DOHH2 (cell line): ENCODE measurements at regions not wholly inside any gene's neighbourhood (a gene's known extent, or its start where the extent isn't known, plus 50 kb on each side); places are given as distances from the start of the nearest gene placed in this dataset.

Experiments
- H3F3A ChIP-seq: fragments of 200-600 bp; sonication (generic), shearing (Covaris generic); 2 replicates; pipeline ENCODE4 v1.6.0; 2016; ENCODE audit warnings: antibody characterized with exemption, mild to moderate bottlenecking; ENCODE audit not compliant: control insufficient read depth, insufficient read depth
- H3K27ac ChIP-seq: fragments of 200-600 bp; sonication (generic); 2 replicates; pipeline ENCODE4 v1.5.1; 2014; ENCODE audit warnings: low read depth, mild to moderate bottlenecking, low read length, moderate library complexity
- H3K27me3 ChIP-seq: fragments of 200-600 bp; sonication (generic); 2 replicates; pipeline ENCODE4 v1.6.1; 2014; ENCODE audit warnings: mild to moderate bottlenecking, low read length, mixed read lengths; ENCODE audit not compliant: control insufficient read depth
- H3K36me3 ChIP-seq: fragments of 200-600 bp; sonication (generic); 2 replicates; pipeline ENCODE4 v1.6.1; 2014; ENCODE audit warnings: mild to moderate bottlenecking, low read length, moderate library complexity, mixed read lengths; ENCODE audit not compliant: control insufficient read depth
- H3K4me1 ChIP-seq: fragments of 200-600 bp; sonication (generic); 2 replicates; pipeline ENCODE4 v1.6.1; 2014; ENCODE audit warnings: mild to moderate bottlenecking, low read length, mixed read lengths; ENCODE audit not compliant: control insufficient read depth
- H3K4me2 ChIP-seq: fragments of 200-600 bp; sonication (generic); 2 replicates; pipeline ENCODE4 v1.6.0; 2014; ENCODE audit warnings: mild to moderate bottlenecking, low read length, moderate library complexity
- H3K4me3 ChIP-seq: fragments of 200-600 bp; sonication (generic); 2 replicates; pipeline ENCODE4 v1.5.1; 2014; ENCODE audit warnings: mild to moderate bottlenecking, low read length, mixed read lengths
- H3K79me2 ChIP-seq: fragments of 200-600 bp; sonication (generic); 2 replicates; pipeline ENCODE4 v1.6.1; 2014; ENCODE audit warnings: mild to moderate bottlenecking, low read length, mixed read lengths; ENCODE audit not compliant: control insufficient read depth
- H3K9me2 ChIP-seq: fragments of 200-600 bp; sonication (generic); replicated peaks from 2 replicates; pipeline ENCODE4 v1.6.1; 2014; ENCODE audit warnings: mild to moderate bottlenecking, low read length, mixed read lengths; ENCODE audit not compliant: control insufficient read depth
- H3K9me3 ChIP-seq: fragments of 200-600 bp; sonication (generic); 2 replicates; pipeline ENCODE4 v1.6.1; 2014; ENCODE audit warnings: antibody characterized with exemption, low read length, mixed read lengths; ENCODE audit not compliant: control insufficient read depth, insufficient read depth
- H4K20me1 ChIP-seq: fragments of 200-600 bp; sonication (generic); 2 replicates; pipeline ENCODE4 v1.6.0; 2014; ENCODE audit warnings: low read depth, mild to moderate bottlenecking, antibody characterized with exemption, low read length, moderate library complexity; ENCODE audit not compliant: control insufficient read depth, insufficient read depth
- CTCF ChIP-seq: fragments of 200-600 bp; sonication (generic); IDR thresholded peaks from one replicate; pipeline ENCODE4 v1.5.1; 2014; ENCODE audit warnings: antibody characterized with exemption, mild to moderate bottlenecking, low read depth, low read length; ENCODE audit not compliant: poor library complexity, severe bottlenecking
- EZH2phosphoT487 ChIP-seq: fragments of 200-600 bp; sonication (generic); IDR thresholded peaks from 2 replicates; pipeline ENCODE4 v1.6.1; 2017; ENCODE audit warnings: borderline replicate concordance, mild to moderate bottlenecking, antibody characterized with exemption, low read length, moderate library complexity, mixed read lengths

GRCh38 chr16:54657058-54657708 lies 273.5 kb upstream of the IRX5 start:
- Histone ChIP-seq H3K79me2 (no peaks in the 10 kb centered on the region), H3K9me3 (no peaks in the 10 kb centered on the region), H3K27me3 (no peaks in the 10 kb centered on the region), H3F3A (no peaks in the 10 kb centered on the region), H3K4me1 (no peaks in the 10 kb centered on the region), H3K27ac (no peak overlapping the region), H3K36me3 (no peaks in the 10 kb centered on the region), H3K4me3 (no peak overlapping the region), H3K9me2 (no peaks in the 10 kb centered on the region), H4K20me1 (no peaks in the 10 kb centered on the region), H3K4me2 (no peak overlapping the region)
- no peak for TF ChIP-seq CTCF
- no peak for TF ChIP-seq EZH2phosphoT487

- no peaks in the 10 kb centered on the region for H3K27me3 ChIP-seq
- H3K4me2 ChIP-seq = no peak overlapping the region
Observed at GRCh38 chr16:54655121-54655590, 275.5 kb upstream of the IRX5 start.

GRCh38 chr16:54654429-54654828 lies 276.2 kb upstream of the IRX5 start:
- Histone ChIP-seq H3K4me3 (no peak overlapping the region), H3K36me3 (no peaks in the 10 kb centered on the region), H3K4me1 (no peaks in the 10 kb centered on the region), H3K79me2 (no peaks in the 10 kb centered on the region), H3K27ac (no peak overlapping the region), H3K9me3 (no peaks in the 10 kb centered on the region), H3K4me2 (no peak overlapping the region), H3K9me2 (no peaks in the 10 kb centered on the region), H4K20me1 (no peaks in the 10 kb centered on the region), H3K27me3 (no peaks in the 10 kb centered on the region), H3F3A (no peaks in the 10 kb centered on the region)
- TF ChIP-seq EZH2phosphoT487 = no peak
- no peak for TF ChIP-seq CTCF

More at GRCh38 chr16:54655121-54655590, 275.5 kb upstream of the IRX5 start:
- no peaks in the 10 kb centered on the region for H3F3A ChIP-seq
- no peaks in the 10 kb centered on the region for H3K4me1 ChIP-seq
- H3K27ac ChIP-seq = no peak overlapping the region
- no peaks in the 10 kb centered on the region for H3K79me2 ChIP-seq
- TF ChIP-seq EZH2phosphoT487 = no peak
- TF ChIP-seq CTCF = no peak
- H3K36me3 ChIP-seq = no peaks in the 10 kb centered on the region
- H3K9me3 ChIP-seq = no peaks in the 10 kb centered on the region
- H3K9me2 ChIP-seq = no peaks in the 10 kb centered on the region
- H4K20me1 ChIP-seq = no peaks in the 10 kb centered on the region
- H3K4me3 ChIP-seq = no peak overlapping the region
